ENCODE measurements at regions not wholly inside any gene's neighbourhood (a gene's known extent, or its start where the extent isn't known, plus 50 kb on each side); places are given as distances from the start of the nearest gene placed in this dataset.

- TF ChIP-seq CTCF (IDR thresholded peaks at IDR 0.05; ENCODE audit: insufficient read depth, low read length, poor library complexity, severe bottlenecking) (no peak), EZH2phosphoT487 (conservative IDR thresholded peaks at IDR 0.05; ENCODE audit: low read length) (no peak)
Measured at GRCh38 chr20:39879296-39879695, 809.7 kb downstream of the MAFB start.

Data from SU-DHL-6 (cell line).